ENCODE measurements at regions not wholly inside any gene's neighbourhood (a gene's known extent, or its start where the extent isn't known, plus 50 kb on each side); places are given as distances from the start of the nearest gene placed in this dataset.
"Not testable (repeated sequence)": the region's sequence is repeated elsewhere in the genome, so short reads cannot be mapped to it uniquely, and the experiment has no call there.

GRCh38 chr6:141464490-141464889 lies 668.2 kb upstream of the GJE1 start:
- WGBS (ENCODE audit: insufficient coverage), result 40% methylated on average over 1 of the region's 2 CpGs
- no peaks in the 10 kb centered on the region for H3K36me3 ChIP-seq (ENCODE audit: control insufficient read depth in 2 of 2, extremely low read depth in 1 of 2, insufficient read depth in 1 of 2, low read length in 1 of 2)
- H3K9me3 ChIP-seq, result no peaks in the 10 kb centered on the region
- ChIA-PET POLR2A (no interaction called here), CTCF (no interaction called here)
- ATAC-seq (replicated peaks in 1 of 4), result peak in 1 of 4 experiments; percentile 80
- H3K27ac ChIP-seq (ENCODE audit: low read length), result no peak overlapping the region
- peaks cover 0 to 3% of the 10 kb centered on the region in 2 experiments for H3K4me1 ChIP-seq (ENCODE audit: control insufficient read depth in 1 of 2, extremely low read depth in 1 of 2, insufficient read depth in 2 of 2, low read length in 2 of 2)
- H3K9me3 Mint-ChIP-seq, result no peaks in the 10 kb centered on the region
- no peak overlapping the region for H3K4me3 Mint-ChIP-seq
- peak in 2 of 35 experiments; percentile 10 to 42 for DNase-seq
- no peak overlapping the region for H3K4me3 ChIP-seq (ENCODE audit: control insufficient read depth in 1 of 2, extremely low read depth in 1 of 2, low read length in 1 of 2)
- no peaks in the 10 kb centered on the region for H3K36me3 Mint-ChIP-seq
- H3K27me3 ChIP-seq (replicated peaks in 1 of 2; ENCODE audit: control insufficient read depth in 2 of 2, extremely low read depth in 1 of 2, insufficient read depth in 2 of 2, low read length in 1 of 2), result no peaks in the 10 kb centered on the region
- H3K4me1 Mint-ChIP-seq, result peaks cover 5 to 12% (median 8%) of the 10 kb centered on the region in 3 donors
- H3K27me3 Mint-ChIP-seq, result no peaks in the 10 kb centered on the region
- no peak overlapping the region for H3K27ac Mint-ChIP-seq

GRCh38 chr6:141463237-141463977 lies 669.3 kb upstream of the GJE1 start:
- POLR2A ChIA-PET, result no interaction called here
- Histone ChIP-seq H3K36me3 (ENCODE audit: control insufficient read depth in 2 of 2, extremely low read depth in 1 of 2, insufficient read depth in 1 of 2, low read length in 1 of 2) (no peaks in the 10 kb centered on the region), H3K27me3 (replicated peaks in 1 of 2; ENCODE audit: control insufficient read depth in 2 of 2, extremely low read depth in 1 of 2, insufficient read depth in 2 of 2, low read length in 1 of 2) (no peaks in the 10 kb centered on the region), H3K27ac (ENCODE audit: low read length) (no peak overlapping the region), H3K4me3 (ENCODE audit: control insufficient read depth in 1 of 2, extremely low read depth in 1 of 2, low read length in 1 of 2) (no peak overlapping the region), H3K4me1 (ENCODE audit: control insufficient read depth in 1 of 2, extremely low read depth in 1 of 2, insufficient read depth in 2 of 2, low read length in 2 of 2) (peaks cover 0 to 3% of the 10 kb centered on the region in 2 experiments), H3K9me3 (no peaks in the 10 kb centered on the region)
- DNase-seq (no peak), ATAC-seq (replicated peaks in 1 of 4) (no peak)
- Mint-ChIP-seq H3K27me3 (no peaks in the 10 kb centered on the region), H3K9me3 (no peaks in the 10 kb centered on the region), H3K27ac (no peak overlapping the region), H3K4me3 (no peak overlapping the region), H3K36me3 (no peaks in the 10 kb centered on the region), H3K4me1 (peaks cover 5 to 12% (median 8%) of the 10 kb centered on the region in 3 donors)
- CTCF ChIA-PET, result interaction anchor here in 1 of 2 donors (0.8 kb wide), 1 partner anchor 101 kb away, joined by 3 read pairs; no protein-coding TSS in a partner anchor
- 100% methylated on average over 2 of the region's 8 CpGs for WGBS (ENCODE audit: insufficient coverage)

GRCh38 chr6:141460743-141461484 lies 671.8 kb upstream of the GJE1 start:
- H3K4me3 ChIP-seq (ENCODE audit: control insufficient read depth in 1 of 2, extremely low read depth in 1 of 2, low read length in 1 of 2), result no peak overlapping the region
- peaks cover 0 to 3% of the 10 kb centered on the region in 2 experiments for H3K4me1 ChIP-seq (ENCODE audit: control insufficient read depth in 1 of 2, extremely low read depth in 1 of 2, insufficient read depth in 2 of 2, low read length in 2 of 2)
- ChIA-PET POLR2A (no interaction called here), CTCF (interaction anchor here in 1 of 2 donors (0.5 kb wide), 1 partner anchor 848 kb away, joined by 3 read pairs; no protein-coding TSS in a partner anchor)
- no peaks in the 10 kb centered on the region for H3K27me3 ChIP-seq (replicated peaks in 1 of 2; ENCODE audit: control insufficient read depth in 2 of 2, extremely low read depth in 1 of 2, insufficient read depth in 2 of 2, low read length in 1 of 2)
- DNase-seq (no peak), ATAC-seq (replicated peaks in 1 of 4) (no peak)
- no peak overlapping the region for H3K27ac ChIP-seq (ENCODE audit: low read length)
- Mint-ChIP-seq H3K9me3 (no peaks in the 10 kb centered on the region), H3K27me3 (no peaks in the 10 kb centered on the region), H3K36me3 (no peaks in the 10 kb centered on the region), H3K27ac (no peak overlapping the region), H3K4me3 (no peak overlapping the region), H3K4me1 (peaks cover 5 to 10% (median 8%) of the 10 kb centered on the region in 3 donors)
- no peaks in the 10 kb centered on the region for H3K36me3 ChIP-seq (ENCODE audit: control insufficient read depth in 2 of 2, extremely low read depth in 1 of 2, insufficient read depth in 1 of 2, low read length in 1 of 2)
- WGBS (ENCODE audit: insufficient coverage), result no CpG with 5 or more reads among the region's 1 CpG
- H3K9me3 ChIP-seq, result no peaks in the 10 kb centered on the region

- H3K36me3 ChIP-seq (ENCODE audit: control insufficient read depth in 2 of 2, extremely low read depth in 1 of 2, insufficient read depth in 1 of 2, low read length in 1 of 2), result not testable (repeated sequence)
These were observed 672.5 kb upstream of the GJE1 start for GRCh38 chr6:141460245-141460644.

GRCh38 chr6:141457984-141458383 lies 674.7 kb upstream of the GJE1 start:
- H3K36me3 Mint-ChIP-seq; H3K4me3 Mint-ChIP-seq; H3K36me3 ChIP-seq (ENCODE audit: control insufficient read depth in 2 of 2, extremely low read depth in 1 of 2, insufficient read depth in 1 of 2, low read length in 1 of 2); DNase-seq; H3K9me3 Mint-ChIP-seq; H3K4me3 ChIP-seq (ENCODE audit: control insufficient read depth in 1 of 2, extremely low read depth in 1 of 2, low read length in 1 of 2); H3K4me1 ChIP-seq (ENCODE audit: control insufficient read depth in 1 of 2, extremely low read depth in 1 of 2, insufficient read depth in 2 of 2, low read length in 2 of 2); H3K27me3 Mint-ChIP-seq; CTCF ChIA-PET; ATAC-seq (replicated peaks in 1 of 4); H3K27ac ChIP-seq (ENCODE audit: low read length); H3K9me3 ChIP-seq; POLR2A ChIA-PET; H3K27me3 ChIP-seq (replicated peaks in 1 of 2; ENCODE audit: control insufficient read depth in 2 of 2, extremely low read depth in 1 of 2, insufficient read depth in 2 of 2, low read length in 1 of 2); H3K27ac Mint-ChIP-seq; H3K4me1 Mint-ChIP-seq: not testable (repeated sequence)
- WGBS (ENCODE audit: insufficient coverage), result 91% methylated on average over 2 of the region's 5 CpGs

More at GRCh38 chr6:141460245-141460644, 672.5 kb upstream of the GJE1 start:
- DNase-seq; H3K9me3 ChIP-seq; POLR2A ChIA-PET; H3K4me3 ChIP-seq (ENCODE audit: control insufficient read depth in 1 of 2, extremely low read depth in 1 of 2, low read length in 1 of 2); H3K4me1 Mint-ChIP-seq; H3K4me1 ChIP-seq (ENCODE audit: control insufficient read depth in 1 of 2, extremely low read depth in 1 of 2, insufficient read depth in 2 of 2, low read length in 2 of 2); H3K9me3 Mint-ChIP-seq; H3K4me3 Mint-ChIP-seq; H3K27me3 Mint-ChIP-seq; CTCF ChIA-PET; H3K27me3 ChIP-seq (replicated peaks in 1 of 2; ENCODE audit: control insufficient read depth in 2 of 2, extremely low read depth in 1 of 2, insufficient read depth in 2 of 2, low read length in 1 of 2); H3K27ac ChIP-seq (ENCODE audit: low read length); ATAC-seq (replicated peaks in 1 of 4); H3K27ac Mint-ChIP-seq; H3K36me3 Mint-ChIP-seq: not testable (repeated sequence)
- 100% methylated on average over 3 of the region's 5 CpGs for WGBS (ENCODE audit: insufficient coverage)

GRCh38 chr6:141452354-141452686 lies 680.4 kb upstream of the GJE1 start:
- peak overlapping the region in 1 of 2 donors; percentile 17 for H3K27ac Mint-ChIP-seq
- H3K4me1 Mint-ChIP-seq, result peaks cover 0 to 7% (median 5%) of the 10 kb centered on the region in 3 donors
- no peak overlapping the region for H3K27ac ChIP-seq (ENCODE audit: low read length)
- no peaks in the 10 kb centered on the region for H3K9me3 Mint-ChIP-seq
- no peaks in the 10 kb centered on the region for H3K36me3 ChIP-seq (ENCODE audit: control insufficient read depth in 2 of 2, extremely low read depth in 1 of 2, insufficient read depth in 1 of 2, low read length in 1 of 2)
- no peak overlapping the region for H3K4me3 Mint-ChIP-seq
- H3K4me3 ChIP-seq (ENCODE audit: control insufficient read depth in 1 of 2, extremely low read depth in 1 of 2, low read length in 1 of 2), result no peak overlapping the region
- ATAC-seq (replicated peaks in 1 of 4) (no peak), DNase-seq (no peak)
- no peaks in the 10 kb centered on the region for H3K36me3 Mint-ChIP-seq
- ChIA-PET POLR2A (no interaction called here), CTCF (no interaction called here)
- no peaks in the 10 kb centered on the region for H3K4me1 ChIP-seq (ENCODE audit: control insufficient read depth in 1 of 2, extremely low read depth in 1 of 2, insufficient read depth in 2 of 2, low read length in 2 of 2)
- no peaks in the 10 kb centered on the region for H3K27me3 ChIP-seq (replicated peaks in 1 of 2; ENCODE audit: control insufficient read depth in 2 of 2, extremely low read depth in 1 of 2, insufficient read depth in 2 of 2, low read length in 1 of 2)
- H3K27me3 Mint-ChIP-seq, result no peaks in the 10 kb centered on the region
- H3K9me3 ChIP-seq, result no peaks in the 10 kb centered on the region

Measured in T-cell (primary cell).